ENCODE measurements at regions not wholly inside any gene's neighbourhood (a gene's known extent, or its start where the extent isn't known, plus 50 kb on each side); places are given as distances from the start of the nearest gene placed in this dataset.

GRCh38 chr20:50409495-50409894 lies 100.7 kb upstream of the PTPN1 start:
- no peak for DNase-seq

DNA sequence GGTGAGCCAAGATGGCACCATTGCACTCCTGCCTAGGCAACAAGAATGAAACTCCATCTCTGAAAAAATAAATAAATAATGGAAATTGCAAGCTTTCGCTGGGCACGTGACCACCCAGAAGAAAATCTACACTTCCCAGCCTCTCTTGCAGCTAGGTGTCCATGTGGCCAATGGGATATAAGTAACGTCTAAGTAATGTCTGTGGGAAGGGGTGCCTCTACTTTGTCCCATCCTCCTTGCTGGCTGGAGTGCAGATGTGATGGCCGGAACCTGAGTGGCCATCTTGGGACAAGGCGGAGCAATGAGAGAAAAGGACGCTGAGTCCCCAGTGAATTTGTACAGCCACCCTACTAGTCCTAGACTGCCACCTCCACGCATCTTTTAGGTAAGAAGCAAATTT lies 99.8 kb upstream of the PTPN1 start:
- DNase-seq: no peak

- no peak for DNase-seq
Observed at GRCh38 chr20:50412069-50412468, 98.1 kb upstream of the PTPN1 start.

DNA sequence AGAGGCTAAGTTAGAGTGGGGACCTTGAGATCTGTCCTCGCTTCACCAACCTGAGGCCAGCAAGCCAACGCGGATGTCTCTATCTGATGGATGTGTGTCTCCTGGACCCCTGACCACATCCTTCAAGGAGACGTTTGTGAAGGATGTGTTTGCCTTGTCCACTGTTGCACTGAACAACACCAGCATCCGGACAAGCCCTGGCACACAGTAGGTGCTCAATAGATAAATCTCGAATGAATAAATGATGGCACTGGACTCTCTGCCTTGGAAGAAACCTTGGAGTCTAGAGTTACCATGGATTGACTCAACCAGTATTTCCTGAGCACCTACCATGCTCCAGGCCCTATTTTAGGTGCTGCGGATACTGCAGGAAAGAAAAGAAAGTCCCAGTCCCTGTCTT lies 97.7 kb upstream of the PTPN1 start:
- DNase-seq: no peak

DNA sequence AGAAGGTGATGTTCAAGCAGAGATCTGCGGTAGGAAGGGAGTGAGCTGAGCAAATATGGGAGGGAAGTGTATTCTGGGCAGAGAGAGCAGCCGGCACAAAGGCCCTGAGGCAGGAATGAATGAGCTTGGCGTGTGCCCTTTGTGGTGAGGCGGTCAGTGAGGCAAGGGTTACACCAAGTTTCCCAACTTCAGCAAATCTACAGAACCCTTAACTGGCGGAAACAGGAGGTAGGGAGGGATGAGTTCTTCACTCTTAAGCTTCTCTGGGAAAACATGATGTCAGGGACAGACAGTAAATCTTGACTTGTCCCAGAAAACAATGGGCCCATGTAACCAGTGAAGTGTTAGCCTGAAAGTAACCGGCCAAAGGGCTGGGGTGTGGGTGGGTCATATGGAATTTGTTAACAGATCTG lies 97.1 kb upstream of the PTPN1 start:
- DNase-seq: no peak

DNA sequence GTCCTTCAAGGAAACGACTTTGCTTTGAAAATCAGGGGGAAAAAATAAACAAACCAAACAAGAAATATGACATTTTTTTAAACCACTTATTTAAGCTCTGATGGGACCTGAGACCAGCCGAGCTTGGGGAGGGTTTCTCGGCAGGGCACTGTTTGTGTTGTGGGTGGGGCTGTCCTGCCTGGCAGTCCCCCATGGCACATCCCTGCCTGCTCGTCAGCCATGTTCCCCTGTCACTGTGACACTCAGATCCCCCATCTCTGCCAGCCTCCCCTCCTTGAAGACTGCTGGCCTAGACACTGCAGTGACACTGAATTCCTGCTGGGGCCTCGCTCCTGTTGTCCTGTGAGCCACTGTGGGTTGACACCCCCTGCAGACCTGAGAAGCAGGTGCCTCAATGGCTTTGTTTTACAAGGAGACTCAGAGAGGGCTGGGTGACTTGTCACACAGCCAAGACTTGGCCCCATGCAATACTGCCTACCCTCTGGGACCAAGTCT lies 95.1 kb upstream of the PTPN1 start:
- no peak for DNase-seq

DNA sequence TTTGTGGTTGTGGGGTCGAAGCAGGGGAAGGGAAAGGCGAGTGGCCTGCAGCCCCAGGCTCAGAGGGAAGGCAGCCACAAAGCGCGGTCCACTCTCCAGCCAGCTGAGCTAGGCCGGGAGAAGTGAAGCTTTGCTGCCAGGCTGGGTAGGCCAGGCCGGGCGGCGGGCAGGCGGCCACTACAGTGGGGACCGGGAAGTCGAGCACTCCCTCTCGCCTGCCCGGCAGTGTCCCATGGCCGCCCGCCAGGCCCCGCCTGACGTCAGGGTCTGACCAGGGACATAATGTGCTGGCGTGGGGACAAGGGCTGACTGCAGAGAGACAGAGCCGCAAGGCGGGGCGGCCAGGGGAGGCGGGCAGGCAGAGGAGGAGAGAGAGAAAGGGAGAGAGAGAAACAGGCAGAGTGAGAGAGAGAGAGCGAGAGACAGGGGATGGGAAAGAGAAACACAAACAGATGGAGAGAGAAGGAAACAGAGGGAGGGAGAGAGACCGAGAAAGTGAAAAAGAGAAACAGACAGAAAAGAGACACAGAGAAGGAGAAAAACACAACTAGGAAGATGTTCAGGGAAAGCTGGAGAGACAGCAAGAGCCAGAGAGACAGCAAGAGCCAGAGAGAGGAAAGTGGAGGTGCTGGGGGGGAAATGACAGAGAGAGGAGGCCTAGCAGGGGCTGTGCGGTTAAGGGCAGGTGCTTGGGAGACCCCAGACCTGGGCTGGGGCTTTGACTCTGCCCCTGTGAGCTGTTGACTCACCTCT lies 94.5 kb upstream of the PTPN1 start:
- no peak for DNase-seq

- DNase-seq: no peak
Observed at GRCh38 chr20:50416269-50417022, 93.7 kb upstream of the PTPN1 start.

GRCh38 chr20:50417023-50417329 lies 93.2 kb upstream of the PTPN1 start:
- DNase-seq: no peak

DNA sequence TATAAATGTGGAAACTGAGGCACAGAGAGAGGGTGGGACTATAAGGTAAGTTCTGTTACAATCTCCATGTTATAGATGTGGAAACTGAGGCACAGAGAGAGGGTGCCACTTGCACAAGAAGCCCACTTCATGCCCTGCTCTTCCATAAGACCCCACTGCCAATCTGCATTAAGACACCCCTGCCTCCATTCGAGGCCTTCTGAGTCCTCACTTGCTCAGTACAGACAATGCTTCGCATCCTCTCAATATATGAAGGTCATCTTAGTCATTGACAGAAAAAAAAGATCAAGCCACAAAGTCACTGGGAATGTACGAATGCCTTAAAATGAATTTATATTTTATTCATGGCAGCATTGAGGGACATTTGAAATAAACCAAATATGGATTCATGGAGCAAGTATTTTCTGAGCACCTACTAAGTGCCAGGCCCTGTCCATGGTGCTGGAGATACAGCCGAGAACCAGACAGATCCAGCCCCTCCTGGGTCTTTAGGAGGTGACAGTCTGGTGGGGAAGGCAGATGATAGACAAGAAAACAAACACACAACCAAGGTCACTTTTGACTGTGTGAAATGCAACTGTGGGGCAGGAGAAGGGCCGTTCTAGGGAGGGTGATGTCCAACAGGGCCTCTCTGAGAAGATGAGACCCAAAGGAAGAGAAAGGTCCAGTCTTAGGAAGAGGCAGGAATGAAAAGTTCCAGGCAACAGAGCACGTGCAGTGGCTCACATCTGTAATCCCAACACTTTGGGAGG lies 92.5 kb upstream of the PTPN1 start:
- no peak for DNase-seq

- no peak for DNase-seq
Observed at GRCh38 chr20:50418890-50419642, 91.1 kb upstream of the PTPN1 start.

DNA sequence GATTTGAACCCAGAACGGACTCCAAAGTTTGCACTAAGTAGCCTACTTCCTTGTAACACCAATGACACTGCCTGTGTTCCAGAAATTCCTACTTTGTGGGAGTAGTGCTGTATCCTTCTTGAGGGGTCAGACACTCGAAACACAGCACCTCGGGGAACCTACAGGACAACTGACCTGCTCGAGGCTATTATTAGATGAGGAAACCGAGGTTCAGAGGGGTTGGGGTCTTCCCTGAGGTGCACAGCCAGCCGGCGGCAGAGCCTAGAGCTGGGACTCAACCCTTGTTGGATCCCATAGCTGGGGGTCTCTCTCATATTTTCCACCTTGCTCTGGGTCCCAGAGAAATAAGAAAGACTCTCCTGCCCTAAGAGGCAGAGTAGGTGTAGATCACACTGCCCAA lies 89.8 kb upstream of the PTPN1 start:
- no peak for DNase-seq

GRCh38 chr20:50421356-50422340 lies 88.5 kb upstream of the PTPN1 start:
- DNase-seq: no peak

DNA sequence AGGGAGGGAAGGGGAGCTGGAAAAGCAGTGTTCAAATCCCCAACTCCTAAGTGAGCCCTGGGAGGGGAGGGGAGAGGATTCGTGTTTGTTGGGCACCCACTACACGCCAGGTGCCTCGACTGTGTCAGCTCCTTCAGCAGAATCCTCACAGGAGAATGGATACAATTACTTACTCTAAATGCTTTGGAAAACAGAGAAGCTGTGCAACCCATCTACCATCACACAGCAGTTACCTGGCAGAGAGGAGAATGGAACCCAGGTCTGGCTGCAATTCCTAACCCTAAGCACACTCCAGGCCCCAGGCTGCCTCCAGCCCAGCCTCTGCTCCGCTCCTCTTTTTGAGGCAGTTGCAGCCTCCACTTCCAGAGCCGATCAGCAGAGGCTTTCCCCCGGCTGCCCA lies 86.4 kb upstream of the PTPN1 start:
- no peak for DNase-seq

DNA sequence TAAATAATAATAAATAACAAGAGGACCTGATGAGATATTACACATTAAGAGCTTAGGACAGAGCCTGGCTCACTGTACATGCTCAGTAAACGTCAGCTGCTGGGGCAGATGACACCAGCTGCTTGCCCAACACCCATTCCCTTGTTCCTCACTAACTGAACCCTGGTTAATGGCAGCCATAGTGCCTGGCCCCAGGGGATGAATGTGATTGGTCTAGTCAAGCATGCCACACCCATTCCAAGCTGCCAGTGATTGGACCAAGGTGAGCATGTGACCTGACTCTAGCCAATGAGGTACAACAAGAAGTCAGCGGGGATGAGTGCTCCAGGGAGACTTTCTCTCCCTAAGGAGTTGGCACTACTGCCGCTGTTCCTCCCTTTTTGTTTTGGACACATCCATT lies 85.1 kb upstream of the PTPN1 start:
- DNase-seq: no peak

GRCh38 chr20:50426866-50427718 lies 83.1 kb upstream of the PTPN1 start:
- no peak for DNase-seq

- DNase-seq: peak; percentile 22
Observed at GRCh38 chr20:50427719-50428083, 82.5 kb upstream of the PTPN1 start.

DNA sequence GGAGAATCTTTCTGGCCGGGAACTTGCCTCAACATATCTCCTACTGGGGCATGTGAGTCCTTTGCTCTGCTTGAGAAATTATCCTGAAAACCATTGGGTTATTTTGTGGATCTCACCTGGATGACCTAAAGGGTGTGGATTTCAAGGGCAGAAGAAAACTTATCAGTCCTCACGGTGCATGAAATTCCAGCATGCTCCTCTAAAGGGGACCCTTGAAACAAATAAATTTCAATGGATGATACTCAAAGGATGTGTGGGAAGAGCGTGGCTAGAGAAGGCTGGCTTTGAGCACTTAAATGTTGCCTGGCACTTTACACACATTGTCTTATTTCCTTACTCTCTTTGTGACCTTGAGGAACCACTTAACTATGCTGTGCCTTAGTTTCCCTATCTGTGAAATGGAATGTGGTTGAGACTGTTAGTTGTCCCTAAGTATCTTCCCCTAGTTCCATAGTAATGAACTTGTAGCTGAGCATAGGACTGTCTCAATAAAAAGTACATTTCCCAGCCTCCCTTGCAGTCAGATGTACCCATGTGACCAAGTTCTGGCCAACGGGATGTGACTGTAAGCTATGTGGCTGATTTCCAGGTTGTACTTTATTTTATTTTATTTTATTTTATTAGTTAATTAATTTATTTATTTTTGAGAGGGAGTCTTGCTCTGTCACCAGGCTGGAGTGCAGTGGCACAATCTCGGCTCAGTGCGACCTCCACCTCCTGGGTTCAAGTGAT lies 81.9 kb upstream of the PTPN1 start:
- no peak for DNase-seq

- no peak for DNase-seq
Observed at GRCh38 chr20:50429412-50429811, 80.8 kb upstream of the PTPN1 start.

GRCh38 chr20:50431066-50431450 lies 79.1 kb upstream of the PTPN1 start:
- no peak for DNase-seq

All from NCI-H2107 (cell line).